HepG2 (cell line): ENCODE measurements at regions not wholly inside any gene's neighbourhood (a gene's known extent, or its start where the extent isn't known, plus 50 kb on each side); places are given as distances from the start of the nearest gene placed in this dataset.

Source experiments
- ATF1 ChIP-seq: IDR thresholded peaks from 2 replicates; pipeline ENCODE4 v1.6.1; 2016; ENCODE audit warnings: mild to moderate bottlenecking, control low read depth
- BCL6 ChIP-seq: IDR thresholded peaks from 2 replicates; pipeline ENCODE4 v1.6.1; 2016; ENCODE audit warnings: missing genetic modification reagents, missing compliant biosample characterization
- CREB1 ChIP-seq, 2 experiments: fragments of 450-650 bp in 1 of 2; IDR thresholded peaks; 2 replicates each; pipeline ENCODE4 v1.6.1; 2016 to 2017; ENCODE audit warnings: control low read depth in 1 of 2, mild to moderate bottlenecking in 1 of 2, missing compliant biosample characterization in 1 of 2, missing genetic modification characterization in 1 of 2
- ETV5 ChIP-seq: IDR thresholded peaks from 2 replicates; pipeline ENCODE4 v1.6.1; 2018; ENCODE audit warnings: missing biosample characterization, missing genetic modification reagents, inconsistent platforms, borderline replicate concordance
- GATA4 ChIP-seq: sonication (generic); IDR thresholded peaks from 2 replicates; pipeline ENCODE4 v1.6.1; 2016; ENCODE audit warnings: antibody characterized with exemption, low read depth, borderline replicate concordance
- KDM6A ChIP-seq: IDR thresholded peaks from 2 replicates; pipeline ENCODE4 v1.6.1; 2016; ENCODE audit warnings: low read depth
- PHF21A ChIP-seq: sonication (generic); formaldehyde crosslinking; IDR thresholded peaks from 2 replicates; pipeline ENCODE4 v1.5.0; 2020; ENCODE audit warnings: mild to moderate bottlenecking, missing genetic modification reagents
- REXO4 ChIP-seq: sonication (generic); formaldehyde crosslinking; IDR thresholded peaks from 2 replicates; pipeline ENCODE4 v1.8.0; 2022; ENCODE audit warnings: missing genetic modification reagents, mild to moderate bottlenecking, borderline replicate concordance
- SP5 ChIP-seq: IDR thresholded peaks from 2 replicates; pipeline ENCODE4 v1.6.1; 2016; ENCODE audit warnings: low read depth, borderline replicate concordance
- TOE1 ChIP-seq: sonication (generic); formaldehyde crosslinking; IDR thresholded peaks from 2 replicates; pipeline ENCODE4 v1.4.0; 2020; ENCODE audit warnings: mild to moderate bottlenecking, missing genetic modification reagents
- ZBTB3 ChIP-seq: sonication (generic); formaldehyde crosslinking; IDR thresholded peaks from 2 replicates; pipeline ENCODE4 v1.4.0; 2020; ENCODE audit warnings: low read depth, mild to moderate bottlenecking, moderate library complexity, missing genetic modification reagents, borderline replicate concordance
- ZBTB7A ChIP-seq: sonication (generic); formaldehyde crosslinking; IDR thresholded peaks from 2 replicates; pipeline ENCODE4 v1.8.0; 2022; ENCODE audit warnings: mild to moderate bottlenecking, missing genetic modification reagents
- ZNF326 ChIP-seq: sonication (generic); formaldehyde crosslinking; IDR thresholded peaks from 2 replicates; pipeline ENCODE4 v1.4.0; 2020; ENCODE audit warnings: missing genetic modification reagents, borderline replicate concordance
- ZNF747 ChIP-seq: sonication (generic); formaldehyde crosslinking; IDR thresholded peaks from 2 replicates; pipeline ENCODE4 v1.8.1; 2023; ENCODE audit warnings: missing genetic modification reagents, mild to moderate bottlenecking, borderline replicate concordance
- TF ChIP-seq, protein P1 (sequence below): sonication (generic); formaldehyde crosslinking; IDR thresholded peaks from 2 replicates; pipeline ENCODE4 v1.5.1; 2020; ENCODE audit warnings: mild to moderate bottlenecking, moderate library complexity, missing genetic modification reagents
- TF ChIP-seq, protein P2 (sequence below): sonication (generic); formaldehyde crosslinking; IDR thresholded peaks from 2 replicates; pipeline ENCODE4 v1.4.0; 2020; ENCODE audit warnings: mild to moderate bottlenecking, missing genetic modification reagents
- TF ChIP-seq, protein P3 (sequence below): sonication (generic); formaldehyde crosslinking; conservative IDR thresholded peaks from 2 replicates; pipeline ENCODE4 v1.4.0; 2020; ENCODE audit warnings: mild to moderate bottlenecking, missing genetic modification reagents, moderate library complexity

DNA sequence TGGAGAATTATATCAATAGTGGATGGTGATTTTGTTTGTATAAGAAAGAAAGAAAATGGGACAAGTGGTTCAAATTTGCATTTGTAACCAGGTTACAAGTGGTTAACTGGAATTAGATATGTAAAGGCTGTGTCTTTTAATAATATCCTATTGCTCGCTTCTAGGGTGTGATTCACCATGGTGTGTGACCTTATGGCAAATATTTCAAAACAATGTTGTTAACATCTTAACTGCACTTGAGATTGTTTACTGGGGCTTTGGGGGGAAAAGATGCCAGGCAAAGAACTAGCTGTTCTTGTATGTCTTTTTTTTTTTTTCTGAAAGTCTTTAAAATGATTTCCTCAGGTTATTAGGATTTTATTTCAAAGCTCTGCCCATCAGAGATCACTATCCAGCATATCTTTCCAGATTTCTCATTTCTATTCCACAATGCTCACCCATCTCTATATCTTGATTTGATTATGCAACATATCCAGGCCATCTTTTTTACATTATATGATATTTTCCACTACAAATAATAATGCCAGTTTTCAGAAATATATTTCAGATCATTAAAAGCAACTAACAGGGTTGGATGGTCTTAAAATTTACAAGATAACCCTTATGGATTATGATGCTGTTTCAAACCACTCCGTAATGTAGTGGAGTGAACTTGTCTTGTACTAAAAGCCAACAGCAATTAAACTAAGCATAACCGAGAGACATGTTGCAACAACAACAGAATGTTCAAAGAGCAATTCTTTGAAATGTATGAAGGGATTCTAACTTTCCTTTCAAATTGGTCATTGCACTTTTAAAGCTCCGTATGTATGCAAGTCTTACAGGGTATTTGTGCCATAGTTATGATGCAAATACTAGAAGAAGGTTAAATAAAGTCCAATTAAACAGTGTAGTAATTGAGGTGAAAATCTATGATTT is 341.5 kb upstream of the ETAA1 start (continued):
- TF ChIP-seq, protein P1, sequence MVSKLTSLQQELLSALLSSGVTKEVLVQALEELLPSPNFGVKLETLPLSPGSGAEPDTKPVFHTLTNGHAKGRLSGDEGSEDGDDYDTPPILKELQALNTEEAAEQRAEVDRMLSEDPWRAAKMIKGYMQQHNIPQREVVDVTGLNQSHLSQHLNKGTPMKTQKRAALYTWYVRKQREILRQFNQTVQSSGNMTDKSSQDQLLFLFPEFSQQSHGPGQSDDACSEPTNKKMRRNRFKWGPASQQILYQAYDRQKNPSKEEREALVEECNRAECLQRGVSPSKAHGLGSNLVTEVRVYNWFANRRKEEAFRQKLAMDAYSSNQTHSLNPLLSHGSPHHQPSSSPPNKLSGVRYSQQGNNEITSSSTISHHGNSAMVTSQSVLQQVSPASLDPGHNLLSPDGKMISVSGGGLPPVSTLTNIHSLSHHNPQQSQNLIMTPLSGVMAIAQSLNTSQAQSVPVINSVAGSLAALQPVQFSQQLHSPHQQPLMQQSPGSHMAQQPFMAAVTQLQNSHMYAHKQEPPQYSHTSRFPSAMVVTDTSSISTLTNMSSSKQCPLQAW (CRISPR knock-in tag): no peak
- no peak for TF ChIP-seq ZBTB7A (CRISPR knock-in tag)
- TF ChIP-seq ZBTB3 (CRISPR knock-in tag): no peak
- TF ChIP-seq ATF1 (CRISPR knock-in tag): no peak
- no peak for TF ChIP-seq ETV5 (CRISPR knock-in tag)
- no peak for TF ChIP-seq REXO4 (CRISPR knock-in tag)
- TF ChIP-seq, protein P2, sequence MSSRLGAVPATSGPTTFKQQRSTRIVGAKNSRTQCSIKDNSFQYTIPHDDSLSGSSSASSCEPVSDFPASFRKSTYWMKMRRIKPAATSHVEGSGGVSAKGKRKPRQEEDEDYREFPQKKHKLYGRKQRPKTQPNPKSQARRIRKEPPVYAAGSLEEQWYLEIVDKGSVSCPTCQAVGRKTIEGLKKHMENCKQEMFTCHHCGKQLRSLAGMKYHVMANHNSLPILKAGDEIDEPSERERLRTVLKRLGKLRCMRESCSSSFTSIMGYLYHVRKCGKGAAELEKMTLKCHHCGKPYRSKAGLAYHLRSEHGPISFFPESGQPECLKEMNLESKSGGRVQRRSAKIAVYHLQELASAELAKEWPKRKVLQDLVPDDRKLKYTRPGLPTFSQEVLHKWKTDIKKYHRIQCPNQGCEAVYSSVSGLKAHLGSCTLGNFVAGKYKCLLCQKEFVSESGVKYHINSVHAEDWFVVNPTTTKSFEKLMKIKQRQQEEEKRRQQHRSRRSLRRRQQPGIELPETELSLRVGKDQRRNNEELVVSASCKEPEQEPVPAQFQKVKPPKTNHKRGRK: no peak
- TF ChIP-seq BCL6 (CRISPR knock-in tag): no peak
- TF ChIP-seq PHF21A (CRISPR knock-in tag): no peak
- TF ChIP-seq, protein P3, sequence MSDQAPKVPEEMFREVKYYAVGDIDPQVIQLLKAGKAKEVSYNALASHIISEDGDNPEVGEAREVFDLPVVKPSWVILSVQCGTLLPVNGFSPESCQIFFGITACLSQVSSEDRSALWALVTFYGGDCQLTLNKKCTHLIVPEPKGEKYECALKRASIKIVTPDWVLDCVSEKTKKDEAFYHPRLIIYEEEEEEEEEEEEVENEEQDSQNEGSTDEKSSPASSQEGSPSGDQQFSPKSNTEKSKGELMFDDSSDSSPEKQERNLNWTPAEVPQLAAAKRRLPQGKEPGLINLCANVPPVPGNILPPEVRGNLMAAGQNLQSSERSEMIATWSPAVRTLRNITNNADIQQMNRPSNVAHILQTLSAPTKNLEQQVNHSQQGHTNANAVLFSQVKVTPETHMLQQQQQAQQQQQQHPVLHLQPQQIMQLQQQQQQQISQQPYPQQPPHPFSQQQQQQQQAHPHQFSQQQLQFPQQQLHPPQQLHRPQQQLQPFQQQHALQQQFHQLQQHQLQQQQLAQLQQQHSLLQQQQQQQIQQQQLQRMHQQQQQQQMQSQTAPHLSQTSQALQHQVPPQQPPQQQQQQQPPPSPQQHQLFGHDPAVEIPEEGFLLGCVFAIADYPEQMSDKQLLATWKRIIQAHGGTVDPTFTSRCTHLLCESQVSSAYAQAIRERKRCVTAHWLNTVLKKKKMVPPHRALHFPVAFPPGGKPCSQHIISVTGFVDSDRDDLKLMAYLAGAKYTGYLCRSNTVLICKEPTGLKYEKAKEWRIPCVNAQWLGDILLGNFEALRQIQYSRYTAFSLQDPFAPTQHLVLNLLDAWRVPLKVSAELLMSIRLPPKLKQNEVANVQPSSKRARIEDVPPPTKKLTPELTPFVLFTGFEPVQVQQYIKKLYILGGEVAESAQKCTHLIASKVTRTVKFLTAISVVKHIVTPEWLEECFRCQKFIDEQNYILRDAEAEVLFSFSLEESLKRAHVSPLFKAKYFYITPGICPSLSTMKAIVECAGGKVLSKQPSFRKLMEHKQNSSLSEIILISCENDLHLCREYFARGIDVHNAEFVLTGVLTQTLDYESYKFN: peak; percentile 51
- no peak for TF ChIP-seq ZNF326 (CRISPR knock-in tag)
- TF ChIP-seq ZNF747: no peak
- 0 out of 2 replicates have a peak, but pooled peaks have one; percentile 16 for TF ChIP-seq KDM6A
- TF ChIP-seq TOE1 (CRISPR knock-in tag): no peak
- no peak for TF ChIP-seq SP5 (CRISPR knock-in tag)
- TF ChIP-seq GATA4: no peak
- no peak for TF ChIP-seq CREB1 (IDR thresholded peaks at IDR 0.05)
- peak; percentile 50; the same call in 1 of the 2 replicates for TF ChIP-seq CREB1 (CRISPR knock-in tag; IDR thresholded peaks at IDR 0.05)
